ENCODE measurements at regions not wholly inside any gene's neighbourhood (a gene's known extent, or its start where the extent isn't known, plus 50 kb on each side); places are given as distances from the start of the nearest gene placed in this dataset.

DNA sequence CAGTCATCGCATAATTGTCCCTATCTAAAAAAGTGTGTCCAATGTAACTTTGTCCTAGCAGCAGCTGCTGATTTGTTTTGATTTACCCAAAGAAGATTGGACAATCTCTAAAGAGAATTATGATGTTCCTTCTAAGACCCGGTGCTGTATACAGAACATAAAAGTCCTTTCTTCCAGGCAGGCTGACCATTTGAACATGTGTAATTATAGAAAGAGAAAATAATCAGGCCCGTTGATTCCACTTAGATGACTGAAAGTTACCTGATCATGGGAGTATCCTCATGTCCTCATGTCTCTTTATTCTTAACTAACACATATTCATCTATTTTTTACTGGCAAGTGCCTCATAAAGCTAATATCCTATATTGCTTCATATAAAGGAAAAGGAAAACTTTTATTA, 164.1 kb upstream of the MRPS30 start:
- TF ChIP-seq EZH2 (IDR thresholded peaks at IDR 0.05): no peak
- TF ChIP-seq, protein P1, sequence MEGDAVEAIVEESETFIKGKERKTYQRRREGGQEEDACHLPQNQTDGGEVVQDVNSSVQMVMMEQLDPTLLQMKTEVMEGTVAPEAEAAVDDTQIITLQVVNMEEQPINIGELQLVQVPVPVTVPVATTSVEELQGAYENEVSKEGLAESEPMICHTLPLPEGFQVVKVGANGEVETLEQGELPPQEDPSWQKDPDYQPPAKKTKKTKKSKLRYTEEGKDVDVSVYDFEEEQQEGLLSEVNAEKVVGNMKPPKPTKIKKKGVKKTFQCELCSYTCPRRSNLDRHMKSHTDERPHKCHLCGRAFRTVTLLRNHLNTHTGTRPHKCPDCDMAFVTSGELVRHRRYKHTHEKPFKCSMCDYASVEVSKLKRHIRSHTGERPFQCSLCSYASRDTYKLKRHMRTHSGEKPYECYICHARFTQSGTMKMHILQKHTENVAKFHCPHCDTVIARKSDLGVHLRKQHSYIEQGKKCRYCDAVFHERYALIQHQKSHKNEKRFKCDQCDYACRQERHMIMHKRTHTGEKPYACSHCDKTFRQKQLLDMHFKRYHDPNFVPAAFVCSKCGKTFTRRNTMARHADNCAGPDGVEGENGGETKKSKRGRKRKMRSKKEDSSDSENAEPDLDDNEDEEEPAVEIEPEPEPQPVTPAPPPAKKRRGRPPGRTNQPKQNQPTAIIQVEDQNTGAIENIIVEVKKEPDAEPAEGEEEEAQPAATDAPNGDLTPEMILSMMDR (IDR thresholded peaks at IDR 0.05): no peak
- no peak for TF ChIP-seq EZH2phosphoT487 (IDR thresholded peaks at IDR 0.05)
